Neural progenitor cell (in vitro differentiated cells): ENCODE measurements at regions not wholly inside any gene's neighbourhood (a gene's known extent, or its start where the extent isn't known, plus 50 kb on each side); places are given as distances from the start of the nearest gene placed in this dataset.

ENCODE experiments used
- EZH2 ChIP-seq: fragments of 200-600 bp; sonication (generic); IDR thresholded peaks from 2 replicates; pipeline ENCODE4 v1.6.1; 2017; ENCODE audit warnings: antibody characterized with exemption, mild to moderate bottlenecking, moderate library complexity
- EZH2phosphoT487 ChIP-seq: fragments of 200-600 bp; sonication (generic); IDR thresholded peaks from 2 replicates; pipeline ENCODE4 v1.6.1; 2017; ENCODE audit warnings: antibody characterized with exemption
- TF ChIP-seq, protein P1 (sequence below): fragments of 200-600 bp; sonication (generic); IDR thresholded peaks from 2 replicates; pipeline ENCODE4 v1.5.1; 2017; ENCODE audit warnings: antibody characterized with exemption, mild to moderate bottlenecking

- TF ChIP-seq, protein P1, sequence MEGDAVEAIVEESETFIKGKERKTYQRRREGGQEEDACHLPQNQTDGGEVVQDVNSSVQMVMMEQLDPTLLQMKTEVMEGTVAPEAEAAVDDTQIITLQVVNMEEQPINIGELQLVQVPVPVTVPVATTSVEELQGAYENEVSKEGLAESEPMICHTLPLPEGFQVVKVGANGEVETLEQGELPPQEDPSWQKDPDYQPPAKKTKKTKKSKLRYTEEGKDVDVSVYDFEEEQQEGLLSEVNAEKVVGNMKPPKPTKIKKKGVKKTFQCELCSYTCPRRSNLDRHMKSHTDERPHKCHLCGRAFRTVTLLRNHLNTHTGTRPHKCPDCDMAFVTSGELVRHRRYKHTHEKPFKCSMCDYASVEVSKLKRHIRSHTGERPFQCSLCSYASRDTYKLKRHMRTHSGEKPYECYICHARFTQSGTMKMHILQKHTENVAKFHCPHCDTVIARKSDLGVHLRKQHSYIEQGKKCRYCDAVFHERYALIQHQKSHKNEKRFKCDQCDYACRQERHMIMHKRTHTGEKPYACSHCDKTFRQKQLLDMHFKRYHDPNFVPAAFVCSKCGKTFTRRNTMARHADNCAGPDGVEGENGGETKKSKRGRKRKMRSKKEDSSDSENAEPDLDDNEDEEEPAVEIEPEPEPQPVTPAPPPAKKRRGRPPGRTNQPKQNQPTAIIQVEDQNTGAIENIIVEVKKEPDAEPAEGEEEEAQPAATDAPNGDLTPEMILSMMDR: no peak
- TF ChIP-seq EZH2phosphoT487 (no peak), EZH2 (no peak)
Observed at GRCh38 chr12:105912882-105913678, 225.7 kb downstream of the NUAK1 start.
